Stimulated activated CD8-positive, alpha-beta memory T cell treated with anti-CD3 and anti-CD28 coated beads, Interleukin-15, amount 100 ng/mL, for 24 hours (primary cell): ENCODE measurements at regions not wholly inside any gene's neighbourhood (a gene's known extent, or its start where the extent isn't known, plus 50 kb on each side); places are given as distances from the start of the nearest gene placed in this dataset.

Experiments used
- DNase-seq: peaks from one replicate; pipeline ENCODE4 v3.0.0-alpha.2; 2020; ENCODE audit warnings: low read depth

- DNase-seq: no peak
These were observed 115.7 kb upstream of the RALGAPA2 start for GRCh38 chr20:20827992-20828597.

GRCh38 chr20:20824924-20825584 lies 112.6 kb upstream of the RALGAPA2 start:
- peak; percentile 13 for DNase-seq

- no peak for DNase-seq
These were observed 111.0 kb upstream of the RALGAPA2 start for GRCh38 chr20:20823476-20823881.

- DNase-seq: no peak
These were observed 109.2 kb upstream of the RALGAPA2 start for GRCh38 chr20:20821484-20822260.

- no peak for DNase-seq
These were observed 108.5 kb upstream of the RALGAPA2 start for GRCh38 chr20:20820785-20821483.

- no peak for DNase-seq
These were observed 107.7 kb upstream of the RALGAPA2 start for GRCh38 chr20:20820104-20820503.

- no peak for DNase-seq
These were observed 104.7 kb upstream of the RALGAPA2 start for GRCh38 chr20:20816969-20817755.

GRCh38 chr20:20815711-20816455 lies 103.4 kb upstream of the RALGAPA2 start:
- DNase-seq: no peak

GRCh38 chr20:20814685-20815084 lies 102.2 kb upstream of the RALGAPA2 start:
- DNase-seq: no peak

- no peak for DNase-seq
These were observed 99.7 kb upstream of the RALGAPA2 start for GRCh38 chr20:20812136-20812535.

- no peak for DNase-seq
These were observed 95.6 kb upstream of the RALGAPA2 start for GRCh38 chr20:20808016-20808415.

GRCh38 chr20:20806121-20807095 lies 94.0 kb upstream of the RALGAPA2 start:
- no peak for DNase-seq

GRCh38 chr20:20803011-20803410 lies 90.6 kb upstream of the RALGAPA2 start:
- no peak for DNase-seq

GRCh38 chr20:20802328-20802727 lies 89.9 kb upstream of the RALGAPA2 start:
- DNase-seq: no peak

GRCh38 chr20:20799716-20800312 lies 87.4 kb upstream of the RALGAPA2 start:
- no peak for DNase-seq

- no peak for DNase-seq
These were observed 85.3 kb upstream of the RALGAPA2 start for GRCh38 chr20:20797521-20798310.

GRCh38 chr20:20796766-20797440 lies 84.5 kb upstream of the RALGAPA2 start:
- no peak for DNase-seq

GRCh38 chr20:20795721-20796120 lies 83.3 kb upstream of the RALGAPA2 start:
- no peak for DNase-seq
